OCI-LY3 (cell line): ENCODE measurements at regions not wholly inside any gene's neighbourhood (a gene's known extent, or its start where the extent isn't known, plus 50 kb on each side); places are given as distances from the start of the nearest gene placed in this dataset.
"Not testable (repeated sequence)": the region's sequence is repeated elsewhere in the genome, so short reads cannot be mapped to it uniquely, and the experiment has no call there.

ENCODE experiments used
- H2AFZ ChIP-seq: fragments of 200-600, 300-600 bp; shearing (Covaris generic); 2 replicates; pipeline ENCODE4 v1.6.0; 2014; ENCODE audit warnings: antibody characterized with exemption, low read depth, low read length
- H3K27ac ChIP-seq: fragments of 200-600, 300-600 bp; sonication (generic); 2 replicates; pipeline ENCODE4 v1.5.1; 2014; ENCODE audit warnings: mild to moderate bottlenecking, low read length, moderate library complexity, mixed read lengths
- H3K27me3 ChIP-seq: fragments of 200-600, 300-600 bp; sonication (generic); 2 replicates; pipeline ENCODE4 v1.6.1; 2014; ENCODE audit warnings: low read depth, low read length, mixed read lengths
- H3K36me3 ChIP-seq: fragments of 200-600, 300-600 bp; sonication (generic); replicated peaks from 2 replicates; pipeline ENCODE3; 2014; ENCODE audit warnings: low read depth, low read length, mixed read lengths
- H3K4me1 ChIP-seq: fragments of 300-600, 200-600 bp; sonication (generic); 2 replicates; pipeline ENCODE4 v1.6.1; 2014; ENCODE audit warnings: low read length, mixed read lengths
- H3K4me2 ChIP-seq: fragments of 200-600, 300-600 bp; sonication (generic); 2 replicates; pipeline ENCODE4 v1.6.1; 2014; ENCODE audit warnings: low read length, mixed read lengths
- H3K4me3 ChIP-seq: fragments of 300-600, 200-600 bp; sonication (generic); 2 replicates; pipeline ENCODE4 v1.5.1; 2014; ENCODE audit warnings: antibody characterized with exemption, mild to moderate bottlenecking, low read length, moderate library complexity
- H3K79me2 ChIP-seq: fragments of 300-600, 200-600 bp; shearing (Covaris generic); 2 replicates; pipeline ENCODE4 v1.6.1; 2014; ENCODE audit warnings: mild to moderate bottlenecking, low read length, mixed read lengths
- H3K9ac ChIP-seq: fragments of 300-600, 200-600 bp; shearing (Covaris generic); 2 replicates; pipeline ENCODE4 v1.6.0; 2014; ENCODE audit warnings: mild to moderate bottlenecking, low read length, moderate library complexity
- H3K9me3 ChIP-seq: fragments of 200-600, 300-600 bp; shearing (Covaris generic); 2 replicates; pipeline ENCODE4 v1.6.1; 2014; ENCODE audit warnings: low read length, mixed read lengths; ENCODE audit not compliant: insufficient read depth
- H4K20me1 ChIP-seq: fragments of 200-600, 300-600 bp; sonication (generic); 2 replicates; pipeline ENCODE4 v1.6.1; 2016; ENCODE audit warnings: low read length, mixed read lengths; ENCODE audit not compliant: insufficient read depth
- EZH2phosphoT487 ChIP-seq: fragments of 200-600 bp; shearing (Covaris generic); IDR thresholded peaks from 2 replicates; pipeline ENCODE4 v1.6.1; 2018; ENCODE audit warnings: antibody characterized with exemption, mixed run types, low read depth
- TF ChIP-seq, protein P1 (sequence below): fragments of 200-600, 300-600 bp; sonication (generic); IDR thresholded peaks from 2 replicates; pipeline ENCODE4 v1.5.1; 2014; ENCODE audit warnings: antibody characterized with exemption, low read length, low read depth

DNA sequence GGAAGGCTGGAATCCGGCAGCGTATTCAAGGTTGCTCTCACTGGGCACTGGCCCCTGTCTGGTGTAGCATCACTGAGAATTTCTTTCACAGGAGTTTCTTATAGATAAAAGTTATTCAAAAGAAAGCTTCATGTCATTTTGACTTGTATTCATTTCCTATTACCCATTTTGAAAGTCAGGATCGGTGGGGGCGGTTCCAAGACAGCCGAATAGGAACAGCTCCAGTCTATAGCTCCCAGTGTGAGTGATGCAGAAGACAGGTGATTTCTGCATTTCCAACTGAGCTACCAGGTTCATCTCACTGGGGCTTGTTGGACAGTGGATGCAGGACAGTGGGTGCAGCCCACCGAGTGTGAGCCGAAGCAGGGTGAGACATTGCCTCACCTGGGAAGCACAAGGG is 51.5 kb upstream of the CDC42EP3 start:
- not testable (repeated sequence) for H3K9ac ChIP-seq, H3K4me3 ChIP-seq, H3K36me3 ChIP-seq, H4K20me1 ChIP-seq, H3K4me2 ChIP-seq, H3K4me1 ChIP-seq, H3K27me3 ChIP-seq, H3K27ac ChIP-seq, H3K79me2 ChIP-seq, H3K9me3 ChIP-seq, H2AFZ ChIP-seq

DNA sequence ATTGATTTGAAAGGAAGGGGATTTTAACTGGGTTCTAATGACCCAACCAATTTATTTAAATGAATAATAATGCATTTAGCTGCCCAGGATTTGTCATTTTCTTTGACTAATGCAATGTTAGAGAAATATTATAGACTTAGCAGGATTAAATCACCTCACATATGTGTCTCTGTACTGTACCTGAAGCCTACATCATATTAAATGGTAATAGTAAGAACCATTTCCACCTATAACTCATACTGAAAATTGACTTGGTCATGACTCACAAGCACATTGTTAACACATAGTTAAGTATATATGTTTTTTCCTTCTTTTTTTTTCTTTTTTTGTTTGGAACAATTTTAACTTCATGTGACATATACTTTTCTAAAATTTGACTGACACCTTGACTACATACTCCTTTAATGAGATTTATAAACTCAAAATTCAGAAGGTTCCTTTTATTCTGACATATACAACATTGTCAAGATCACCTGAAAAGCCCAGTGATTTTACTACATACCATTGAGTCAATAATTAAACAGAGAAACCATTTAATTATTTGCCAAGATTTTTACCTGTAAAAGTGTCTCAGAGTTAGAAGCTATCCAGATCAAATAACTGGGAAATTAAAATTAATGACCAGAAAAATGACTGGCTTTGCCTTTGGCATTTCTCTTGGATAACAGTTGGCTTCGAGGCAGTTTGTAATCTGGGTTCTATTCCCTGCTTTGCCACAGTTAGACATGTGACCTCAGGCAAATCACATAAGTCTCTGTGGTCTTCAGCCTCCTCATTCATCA is 58.8 kb upstream of the CDC42EP3 start:
- Histone ChIP-seq H3K9ac (no peak overlapping the region), H3K27me3 (no peaks in the 10 kb centered on the region), H3K9me3 (no peaks in the 10 kb centered on the region), H2AFZ (no peak overlapping the region), H3K4me2 (no peak overlapping the region), H3K4me3 (no peak overlapping the region), H3K79me2 (no peaks in the 10 kb centered on the region), H3K36me3 (no peaks in the 10 kb centered on the region), H3K27ac (no peak overlapping the region), H3K4me1 (no peaks in the 10 kb centered on the region), H4K20me1 (no peaks in the 10 kb centered on the region)
- TF ChIP-seq EZH2phosphoT487 = no peak
- TF ChIP-seq, protein P1, sequence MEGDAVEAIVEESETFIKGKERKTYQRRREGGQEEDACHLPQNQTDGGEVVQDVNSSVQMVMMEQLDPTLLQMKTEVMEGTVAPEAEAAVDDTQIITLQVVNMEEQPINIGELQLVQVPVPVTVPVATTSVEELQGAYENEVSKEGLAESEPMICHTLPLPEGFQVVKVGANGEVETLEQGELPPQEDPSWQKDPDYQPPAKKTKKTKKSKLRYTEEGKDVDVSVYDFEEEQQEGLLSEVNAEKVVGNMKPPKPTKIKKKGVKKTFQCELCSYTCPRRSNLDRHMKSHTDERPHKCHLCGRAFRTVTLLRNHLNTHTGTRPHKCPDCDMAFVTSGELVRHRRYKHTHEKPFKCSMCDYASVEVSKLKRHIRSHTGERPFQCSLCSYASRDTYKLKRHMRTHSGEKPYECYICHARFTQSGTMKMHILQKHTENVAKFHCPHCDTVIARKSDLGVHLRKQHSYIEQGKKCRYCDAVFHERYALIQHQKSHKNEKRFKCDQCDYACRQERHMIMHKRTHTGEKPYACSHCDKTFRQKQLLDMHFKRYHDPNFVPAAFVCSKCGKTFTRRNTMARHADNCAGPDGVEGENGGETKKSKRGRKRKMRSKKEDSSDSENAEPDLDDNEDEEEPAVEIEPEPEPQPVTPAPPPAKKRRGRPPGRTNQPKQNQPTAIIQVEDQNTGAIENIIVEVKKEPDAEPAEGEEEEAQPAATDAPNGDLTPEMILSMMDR = no peak

DNA sequence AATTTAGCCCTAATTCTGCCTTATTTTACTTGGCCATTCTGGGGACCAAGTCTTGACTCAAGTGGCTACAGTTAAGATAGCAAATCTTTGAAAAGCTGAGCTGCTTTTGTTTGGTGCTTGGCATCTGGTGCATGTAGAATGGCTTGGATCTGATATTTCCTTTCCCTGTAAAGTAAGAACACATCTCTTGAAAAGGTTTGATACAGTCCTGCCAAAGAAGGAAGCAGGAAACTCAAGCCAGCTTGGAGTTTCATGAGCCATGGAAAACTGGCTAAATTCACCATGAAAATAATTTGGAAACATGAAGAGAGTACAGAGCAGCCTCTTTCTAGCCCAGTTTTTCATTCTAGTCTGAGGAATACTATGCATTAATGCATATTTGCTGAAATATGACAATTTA is 61.0 kb upstream of the CDC42EP3 start:
- H3K4me3 ChIP-seq, H3K79me2 ChIP-seq, H3K4me1 ChIP-seq, H3K9me3 ChIP-seq, H2AFZ ChIP-seq, H3K9ac ChIP-seq, H3K4me2 ChIP-seq, H3K27ac ChIP-seq, H3K27me3 ChIP-seq, H4K20me1 ChIP-seq, H3K36me3 ChIP-seq: not testable (repeated sequence)

- no peaks in the 10 kb centered on the region for H4K20me1 ChIP-seq
- H3K27me3 ChIP-seq = no peaks in the 10 kb centered on the region
- no peak overlapping the region for H3K4me3 ChIP-seq
- H3K9me3 ChIP-seq = no peaks in the 10 kb centered on the region
- H3K4me2 ChIP-seq = no peak overlapping the region
- H3K9ac ChIP-seq = no peak overlapping the region
- no peaks in the 10 kb centered on the region for H3K4me1 ChIP-seq
- H2AFZ ChIP-seq = no peak overlapping the region
- H3K27ac ChIP-seq = no peak overlapping the region
- TF ChIP-seq, protein P1 = no peak
- TF ChIP-seq EZH2phosphoT487 = no peak
- no peaks in the 10 kb centered on the region for H3K79me2 ChIP-seq
- H3K36me3 ChIP-seq = no peaks in the 10 kb centered on the region
Observed at GRCh38 chr2:37733251-37733650, 61.8 kb upstream of the CDC42EP3 start.

DNA sequence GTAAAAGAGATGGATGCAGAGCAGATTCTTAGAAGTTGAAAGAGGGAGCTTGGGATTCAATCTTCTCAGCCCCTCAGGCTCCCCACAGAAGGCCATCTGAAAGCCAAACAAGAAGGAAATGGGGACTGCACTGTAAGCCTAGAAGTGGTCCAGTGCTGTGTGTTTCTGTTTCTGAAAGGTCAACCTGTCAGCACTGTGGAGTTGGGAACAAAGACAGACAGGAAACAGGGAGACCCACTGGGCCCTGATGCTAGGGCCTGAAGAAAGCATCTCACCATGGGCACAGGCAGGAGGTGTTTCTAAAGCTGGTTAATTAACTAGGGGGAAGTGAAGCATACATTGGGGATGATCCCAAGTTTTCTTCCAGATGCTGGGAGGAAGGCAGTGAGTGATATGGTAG is 62.5 kb upstream of the CDC42EP3 start:
- H3K4me3 ChIP-seq, H3K4me2 ChIP-seq, H4K20me1 ChIP-seq, H2AFZ ChIP-seq, H3K9ac ChIP-seq, H3K36me3 ChIP-seq, H3K79me2 ChIP-seq, H3K9me3 ChIP-seq, H3K27me3 ChIP-seq, H3K4me1 ChIP-seq, H3K27ac ChIP-seq: not testable (repeated sequence)

GRCh38 chr2:37734891-37735523 is 63.6 kb upstream of the CDC42EP3 start:
- H3K4me3 ChIP-seq, H2AFZ ChIP-seq, H3K9ac ChIP-seq, H3K27ac ChIP-seq, H3K36me3 ChIP-seq, H3K4me2 ChIP-seq, H4K20me1 ChIP-seq, H3K27me3 ChIP-seq, H3K79me2 ChIP-seq, H3K9me3 ChIP-seq, H3K4me1 ChIP-seq: not testable (repeated sequence)

DNA sequence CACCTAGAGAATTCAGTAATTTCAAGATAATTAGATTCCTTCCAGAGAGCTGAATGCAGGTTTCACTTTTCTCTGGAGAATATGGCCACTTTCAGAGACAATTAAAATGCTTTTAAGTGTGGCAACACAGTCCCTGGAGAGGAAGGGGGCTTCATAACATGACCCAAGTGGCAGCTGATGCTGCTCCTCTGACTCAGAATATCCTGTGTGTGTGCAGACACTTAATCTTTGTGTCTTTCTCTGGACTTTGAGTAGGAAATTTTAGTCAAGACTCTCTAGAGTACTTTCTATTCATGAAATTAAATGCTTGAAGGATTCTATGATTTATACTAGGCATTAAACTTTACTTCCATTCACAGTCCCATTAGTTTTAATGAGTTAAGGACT is 64.1 kb upstream of the CDC42EP3 start:
- not testable (repeated sequence) for H3K27me3 ChIP-seq, H3K4me3 ChIP-seq, H3K36me3 ChIP-seq, H3K27ac ChIP-seq, H3K4me1 ChIP-seq, H3K9ac ChIP-seq, H3K4me2 ChIP-seq, H4K20me1 ChIP-seq, H3K79me2 ChIP-seq, H2AFZ ChIP-seq, H3K9me3 ChIP-seq
